Keratinocyte (primary cell): ENCODE measurements at regions not wholly inside any gene's neighbourhood (a gene's known extent, or its start where the extent isn't known, plus 50 kb on each side); places are given as distances from the start of the nearest gene placed in this dataset.

Experiments
- CTCF ChIP-seq, 3 experiments: IDR thresholded peaks in 1 of 3; conservative IDR thresholded peaks in 1 of 3; optimal IDR thresholded peaks in 1 of 3; 2 replicates in 2 of 3; 3 replicates in 1 of 3; pipeline versions ENCODE3 to v1.5.1; 2011; ENCODE audit warnings: low read length in 3 of 3, mild to moderate bottlenecking in 3 of 3, moderate library complexity in 2 of 3, control low read depth in 1 of 3, inconsistent platforms in 1 of 3; ENCODE audit not compliant: insufficient read depth in 2 of 3; ENCODE audit errors: extremely low read depth in 1 of 3
- EZH2 ChIP-seq: IDR thresholded peaks from one replicate; pipeline ENCODE4 v1.6.1; 2012; ENCODE audit warnings: inconsistent platforms, mild to moderate bottlenecking, low read length, moderate library complexity

- TF ChIP-seq CTCF (optimal IDR thresholded peaks at IDR 0.05 in 1 of 3, IDR thresholded peaks at IDR 0.05 in 1 of 3, conservative IDR thresholded peaks at IDR 0.05 in 1 of 3; ENCODE audit: extremely low read depth in 1 of 3, insufficient read depth in 2 of 3, low read length in 3 of 3): no peak
- TF ChIP-seq EZH2: no peak
These were observed 153.7 kb upstream of the TLE3 start for GRCh38 chr15:70251246-70251990.
